OCI-LY1 (cell line): ENCODE measurements at regions not wholly inside any gene's neighbourhood (a gene's known extent, or its start where the extent isn't known, plus 50 kb on each side); places are given as distances from the start of the nearest gene placed in this dataset.

Experiments used
- EZH2 ChIP-seq: fragments of 200-600 bp; sonication (generic), shearing (Covaris generic); IDR thresholded peaks from 2 replicates; pipeline ENCODE4 v1.8.0; 2017; ENCODE audit warnings: borderline replicate concordance, mixed run types, mild to moderate bottlenecking, antibody characterized with exemption, low read length, moderate library complexity, mixed read lengths
- TF ChIP-seq, protein P1 (sequence below): fragments of 200-600 bp; sonication (generic), shearing (Covaris generic); IDR thresholded peaks from 2 replicates; pipeline ENCODE4 v1.5.1; 2017; ENCODE audit warnings: mild to moderate bottlenecking, antibody characterized with exemption, low read length, moderate library complexity, mixed read lengths

DNA sequence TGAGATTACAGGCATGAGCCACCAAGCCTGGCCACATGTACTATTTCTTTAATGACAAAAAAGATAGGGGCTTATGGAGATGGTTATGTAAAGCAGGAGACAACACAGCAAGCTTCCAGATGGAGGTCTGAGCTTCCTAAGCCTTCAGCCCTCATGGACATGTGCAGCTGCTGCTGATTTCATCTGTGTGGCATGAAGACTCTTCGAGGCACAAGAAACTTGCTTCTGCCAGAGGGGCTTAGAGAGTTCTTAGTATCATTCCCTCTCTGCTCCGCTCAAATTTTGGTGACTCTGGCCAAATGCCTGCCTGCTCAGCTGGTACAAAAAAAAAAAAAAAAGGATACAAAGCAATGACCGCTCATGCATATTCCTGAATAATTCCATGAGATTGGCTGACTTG is 552.5 kb downstream of the TYW1 start:
- TF ChIP-seq, protein P1, sequence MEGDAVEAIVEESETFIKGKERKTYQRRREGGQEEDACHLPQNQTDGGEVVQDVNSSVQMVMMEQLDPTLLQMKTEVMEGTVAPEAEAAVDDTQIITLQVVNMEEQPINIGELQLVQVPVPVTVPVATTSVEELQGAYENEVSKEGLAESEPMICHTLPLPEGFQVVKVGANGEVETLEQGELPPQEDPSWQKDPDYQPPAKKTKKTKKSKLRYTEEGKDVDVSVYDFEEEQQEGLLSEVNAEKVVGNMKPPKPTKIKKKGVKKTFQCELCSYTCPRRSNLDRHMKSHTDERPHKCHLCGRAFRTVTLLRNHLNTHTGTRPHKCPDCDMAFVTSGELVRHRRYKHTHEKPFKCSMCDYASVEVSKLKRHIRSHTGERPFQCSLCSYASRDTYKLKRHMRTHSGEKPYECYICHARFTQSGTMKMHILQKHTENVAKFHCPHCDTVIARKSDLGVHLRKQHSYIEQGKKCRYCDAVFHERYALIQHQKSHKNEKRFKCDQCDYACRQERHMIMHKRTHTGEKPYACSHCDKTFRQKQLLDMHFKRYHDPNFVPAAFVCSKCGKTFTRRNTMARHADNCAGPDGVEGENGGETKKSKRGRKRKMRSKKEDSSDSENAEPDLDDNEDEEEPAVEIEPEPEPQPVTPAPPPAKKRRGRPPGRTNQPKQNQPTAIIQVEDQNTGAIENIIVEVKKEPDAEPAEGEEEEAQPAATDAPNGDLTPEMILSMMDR: no peak
- no peak for TF ChIP-seq EZH2
